DMS 273 treated with DMSO at 0.1 percent for 48 hours (cell line): ENCODE measurements at regions not wholly inside any gene's neighbourhood (a gene's known extent, or its start where the extent isn't known, plus 50 kb on each side); places are given as distances from the start of the nearest gene placed in this dataset.
"Not testable (repeated sequence)": the region's sequence is repeated elsewhere in the genome, so short reads cannot be mapped to it uniquely, and the experiment has no call there.

Experiments used
- DNase-seq: peaks from one replicate; lab custom pipeline; 2025; lab: John Stamatoyannopoulos, UW

- no peak for DNase-seq
Measured at GRCh38 chr17:77838748-77839697, 119.5 kb upstream of the TNRC6C start.

- DNase-seq, result no peak
Measured at GRCh38 chr17:77839698-77840512, 118.6 kb upstream of the TNRC6C start.

- no peak for DNase-seq
Measured at GRCh38 chr17:77840513-77841165, 117.9 kb upstream of the TNRC6C start.

- DNase-seq, result no peak
Measured at GRCh38 chr17:77841742-77842527, 116.6 kb upstream of the TNRC6C start.

GRCh38 chr17:77842528-77843147, 115.9 kb upstream of the TNRC6C start:
- no peak for DNase-seq

- DNase-seq, result not testable (repeated sequence)
Measured at GRCh38 chr17:77843255-77843895, 115.1 kb upstream of the TNRC6C start.

- no peak for DNase-seq
Measured at GRCh38 chr17:77843896-77844295, 114.6 kb upstream of the TNRC6C start.

GRCh38 chr17:77844681-77845080, 113.8 kb upstream of the TNRC6C start:
- no peak for DNase-seq

- DNase-seq, result no peak
Measured at GRCh38 chr17:77845541-77846225, 112.8 kb upstream of the TNRC6C start.

- no peak for DNase-seq
Measured at GRCh38 chr17:77846531-77847085, 111.9 kb upstream of the TNRC6C start.

- no peak for DNase-seq
Measured at GRCh38 chr17:77847221-77848085, 111.0 kb upstream of the TNRC6C start.

- DNase-seq, result no peak
Measured at GRCh38 chr17:77848257-77848656, 110.2 kb upstream of the TNRC6C start.

- no peak for DNase-seq
Measured at GRCh38 chr17:77849239-77849638, 109.3 kb upstream of the TNRC6C start.

- DNase-seq, result no peak
Measured at GRCh38 chr17:77851921-77852320, 106.6 kb upstream of the TNRC6C start.

GRCh38 chr17:77852731-77853130, 105.8 kb upstream of the TNRC6C start:
- DNase-seq, result no peak

GRCh38 chr17:77853191-77853977, 105.1 kb upstream of the TNRC6C start:
- DNase-seq, result no peak

GRCh38 chr17:77854083-77854758, 104.3 kb upstream of the TNRC6C start:
- no peak for DNase-seq
